OCI-LY7 (cell line): ENCODE measurements at regions not wholly inside any gene's neighbourhood (a gene's known extent, or its start where the extent isn't known, plus 50 kb on each side); places are given as distances from the start of the nearest gene placed in this dataset.

Experiments
- EZH2phosphoT487 ChIP-seq: fragments of 200-600 bp; sonication (generic); IDR thresholded peaks from 2 replicates; pipeline ENCODE4 v1.6.1; 2018; ENCODE audit warnings: low read depth, borderline replicate concordance, mild to moderate bottlenecking, mixed run types, antibody characterized with exemption, low read length, moderate library complexity, mixed read lengths
- TF ChIP-seq, protein P1 (sequence below): fragments of 200-600 bp; sonication (generic); conservative IDR thresholded peaks from 2 replicates; pipeline ENCODE4 v1.5.1; 2014; ENCODE audit warnings: mild to moderate bottlenecking, antibody characterized with exemption, low read length, moderate library complexity, mixed read lengths

- TF ChIP-seq, protein P1, sequence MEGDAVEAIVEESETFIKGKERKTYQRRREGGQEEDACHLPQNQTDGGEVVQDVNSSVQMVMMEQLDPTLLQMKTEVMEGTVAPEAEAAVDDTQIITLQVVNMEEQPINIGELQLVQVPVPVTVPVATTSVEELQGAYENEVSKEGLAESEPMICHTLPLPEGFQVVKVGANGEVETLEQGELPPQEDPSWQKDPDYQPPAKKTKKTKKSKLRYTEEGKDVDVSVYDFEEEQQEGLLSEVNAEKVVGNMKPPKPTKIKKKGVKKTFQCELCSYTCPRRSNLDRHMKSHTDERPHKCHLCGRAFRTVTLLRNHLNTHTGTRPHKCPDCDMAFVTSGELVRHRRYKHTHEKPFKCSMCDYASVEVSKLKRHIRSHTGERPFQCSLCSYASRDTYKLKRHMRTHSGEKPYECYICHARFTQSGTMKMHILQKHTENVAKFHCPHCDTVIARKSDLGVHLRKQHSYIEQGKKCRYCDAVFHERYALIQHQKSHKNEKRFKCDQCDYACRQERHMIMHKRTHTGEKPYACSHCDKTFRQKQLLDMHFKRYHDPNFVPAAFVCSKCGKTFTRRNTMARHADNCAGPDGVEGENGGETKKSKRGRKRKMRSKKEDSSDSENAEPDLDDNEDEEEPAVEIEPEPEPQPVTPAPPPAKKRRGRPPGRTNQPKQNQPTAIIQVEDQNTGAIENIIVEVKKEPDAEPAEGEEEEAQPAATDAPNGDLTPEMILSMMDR, result no peak
- TF ChIP-seq EZH2phosphoT487, result no peak
These were observed 125.2 kb upstream of the ARHGEF3 start for GRCh38 chr3:56926947-56927282.
